GM18517 (cell line): ENCODE measurements at regions not wholly inside any gene's neighbourhood (a gene's known extent, or its start where the extent isn't known, plus 50 kb on each side); places are given as distances from the start of the nearest gene placed in this dataset.
"Not testable (repeated sequence)": the region's sequence is repeated elsewhere in the genome, so short reads cannot be mapped to it uniquely, and the experiment has no call there.

Experiments used
- ATAC-seq: cut with Tn5 transposase; IDR thresholded peaks from one replicate; pipeline ENCODE4 v1.9.1; 2021; ENCODE audit warnings: mild to moderate bottlenecking, moderate library complexity; ENCODE audit not compliant: unreplicated experiment

DNA sequence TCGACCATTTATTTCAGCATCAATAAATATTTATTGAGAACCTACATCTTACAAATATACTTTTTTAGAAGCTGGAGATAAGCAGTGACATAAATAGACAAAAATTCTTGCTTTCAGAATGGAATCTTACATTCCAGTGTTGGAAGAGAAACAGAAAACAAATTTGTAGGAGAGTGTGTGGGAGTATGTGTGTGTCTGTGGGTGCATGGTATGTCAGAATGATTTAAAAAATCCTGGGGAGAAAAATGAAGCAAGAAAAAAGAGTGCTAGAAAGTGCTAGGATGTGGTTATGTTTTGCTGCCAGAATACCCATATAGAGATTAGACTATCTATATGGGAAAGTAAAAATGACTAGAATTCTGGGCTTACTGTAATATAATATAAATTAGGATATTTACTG, 561.7 kb upstream of the SGO1 start:
- no peak for ATAC-seq

DNA sequence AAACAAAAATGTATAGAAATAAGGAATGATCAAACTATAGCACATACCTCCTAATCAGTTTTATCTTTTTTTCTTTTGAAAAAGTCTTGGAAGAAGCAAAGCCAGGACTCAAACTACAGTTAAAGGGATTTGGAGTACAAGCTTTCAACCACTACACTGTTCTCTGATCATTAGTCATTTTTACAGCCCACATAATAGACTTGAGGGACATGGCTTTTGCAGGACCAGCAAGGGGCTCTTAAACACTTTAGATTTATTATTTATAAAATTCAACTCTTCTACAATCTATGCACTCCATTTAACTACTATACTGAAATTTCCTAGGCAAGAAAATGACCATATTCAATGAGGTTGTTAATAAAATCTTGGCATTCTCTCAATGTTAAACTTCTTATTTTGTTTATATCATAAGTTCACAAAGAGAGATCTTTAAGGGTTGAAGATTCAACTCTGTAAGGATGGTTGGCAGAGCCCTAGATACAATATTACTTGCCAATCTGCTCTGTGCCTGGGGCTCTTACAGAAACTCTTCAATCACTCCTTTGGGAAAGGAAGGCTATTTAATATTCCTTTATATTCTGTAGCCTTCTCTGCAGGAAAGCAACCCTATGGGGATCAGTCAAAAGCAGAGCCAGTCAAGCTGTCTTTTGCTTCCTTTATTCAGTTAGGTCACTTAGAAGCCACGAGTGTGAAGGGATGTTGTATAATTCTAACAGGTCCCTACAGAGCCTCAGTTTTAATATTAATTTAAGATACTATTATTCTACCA, 557.7 kb upstream of the SGO1 start:
- ATAC-seq: no peak

GRCh38 chr3:20742903-20743552, 557.0 kb upstream of the SGO1 start:
- ATAC-seq: no peak

GRCh38 chr3:20741381-20741780, 555.4 kb upstream of the SGO1 start:
- no peak for ATAC-seq

DNA sequence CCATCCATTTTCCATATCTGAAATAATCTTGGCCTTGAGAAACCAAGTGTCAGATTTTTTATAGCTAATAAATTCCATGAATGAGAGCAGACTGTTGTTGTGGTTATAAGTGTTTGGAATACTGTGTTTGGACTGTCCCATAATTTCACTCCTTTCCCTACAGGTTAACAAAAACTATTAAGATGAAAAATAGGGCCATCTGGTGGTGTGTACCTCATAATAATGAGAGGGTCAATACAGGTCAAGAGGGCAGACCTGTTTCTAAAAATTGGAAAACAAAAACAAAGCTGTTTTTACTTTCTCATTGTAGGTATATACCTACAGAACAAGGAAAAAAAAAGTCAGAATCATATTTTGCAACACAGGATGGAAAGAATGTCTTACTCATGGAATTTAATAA, 553.8 kb upstream of the SGO1 start:
- no peak for ATAC-seq

DNA sequence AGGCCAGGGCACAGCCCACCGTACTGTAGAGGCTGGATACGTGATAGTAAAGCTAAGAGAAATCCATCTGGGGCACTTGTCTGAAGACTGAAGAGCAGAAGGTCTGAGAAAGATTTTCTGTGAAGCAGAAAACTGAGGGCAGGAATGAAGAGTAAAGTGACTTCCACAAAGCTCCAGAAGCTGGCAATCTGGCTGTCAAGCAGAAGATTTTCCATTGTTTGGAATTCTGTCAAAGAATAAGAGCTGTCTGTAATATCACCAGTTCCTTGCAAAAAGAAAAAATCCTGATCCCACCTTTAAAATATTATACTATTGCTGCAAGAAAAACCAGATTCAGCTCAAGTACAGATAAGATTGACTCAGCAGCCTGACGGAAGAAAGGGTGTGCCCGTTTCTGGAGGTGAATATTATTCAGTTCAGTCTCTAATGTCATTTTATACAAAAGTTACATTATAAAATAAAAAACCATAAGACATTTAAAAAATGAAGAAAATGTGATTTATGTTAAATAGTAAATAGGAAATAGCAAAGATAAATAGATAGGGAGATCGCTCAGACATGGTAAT, 550.4 kb upstream of the SGO1 start:
- no peak for ATAC-seq

DNA sequence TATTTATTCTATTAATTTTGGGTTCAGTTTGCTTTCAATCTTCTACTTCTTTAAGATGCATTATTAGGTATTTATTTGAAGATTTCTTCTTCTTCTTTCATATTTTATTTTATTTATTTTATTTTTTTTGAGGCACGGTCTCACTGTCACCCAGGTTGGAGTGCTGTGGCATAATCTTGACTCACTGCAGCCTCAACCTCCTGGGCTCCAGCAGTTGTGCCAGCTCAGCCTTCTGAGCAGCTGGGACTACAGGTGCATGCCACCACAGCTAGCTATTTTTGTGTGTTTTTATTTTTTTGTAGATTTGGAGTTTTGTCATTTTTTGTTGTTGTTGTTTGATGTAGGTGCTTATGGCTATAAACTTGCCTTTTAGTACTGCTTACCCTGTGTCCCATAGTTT, 543.2 kb upstream of the SGO1 start:
- ATAC-seq: no peak

DNA sequence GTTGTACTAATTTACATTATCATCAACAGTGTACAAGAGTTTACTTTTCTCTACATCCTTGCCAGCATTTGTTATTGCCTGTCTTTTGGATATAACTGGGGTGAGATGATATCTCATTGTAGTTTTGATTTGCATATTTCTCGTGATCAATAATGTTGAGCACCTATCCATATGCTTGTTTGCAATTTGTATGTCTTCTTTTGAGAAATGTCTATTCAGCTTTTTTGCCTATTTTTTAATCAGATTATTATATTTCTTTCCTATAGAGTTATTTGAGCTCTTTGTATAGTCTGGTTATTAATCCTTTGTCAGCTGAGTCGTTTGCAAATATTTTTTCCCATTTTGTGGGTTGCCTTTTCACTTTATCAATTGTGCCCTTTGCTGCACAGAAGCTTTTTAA, 540.8 kb upstream of the SGO1 start:
- no peak for ATAC-seq

DNA sequence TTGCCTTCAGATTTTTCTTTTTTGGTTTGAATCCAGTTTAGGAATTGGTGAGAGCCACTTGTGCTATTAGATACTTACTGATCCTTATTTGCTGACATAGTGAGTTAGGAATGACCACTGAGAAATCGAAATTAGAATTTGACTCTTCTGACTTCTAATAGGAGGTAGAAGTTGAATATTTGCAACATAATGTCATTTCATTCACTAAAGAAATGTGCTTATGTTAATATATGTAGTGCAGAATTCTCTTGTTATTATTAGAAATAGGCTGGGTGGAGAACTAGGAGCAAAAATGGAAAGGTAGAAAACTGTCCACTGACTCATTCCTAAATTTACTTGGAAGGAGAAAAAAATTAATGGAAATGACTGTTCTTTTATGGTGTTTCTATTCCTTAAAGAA, 538.2 kb upstream of the SGO1 start:
- no peak for ATAC-seq

GRCh38 chr3:20716425-20716824, 530.4 kb upstream of the SGO1 start:
- ATAC-seq: not testable (repeated sequence)

- ATAC-seq: no peak
Measured at GRCh38 chr3:20701641-20702040, 515.6 kb upstream of the SGO1 start.

- no peak for ATAC-seq
Measured at GRCh38 chr3:20700714-20701113, 514.7 kb upstream of the SGO1 start.

- ATAC-seq: no peak
Measured at GRCh38 chr3:20698896-20699295, 512.9 kb upstream of the SGO1 start.

GRCh38 chr3:20696388-20697150, 510.6 kb upstream of the SGO1 start:
- no peak for ATAC-seq

GRCh38 chr3:20692675-20693074, 506.7 kb upstream of the SGO1 start:
- no peak for ATAC-seq

DNA sequence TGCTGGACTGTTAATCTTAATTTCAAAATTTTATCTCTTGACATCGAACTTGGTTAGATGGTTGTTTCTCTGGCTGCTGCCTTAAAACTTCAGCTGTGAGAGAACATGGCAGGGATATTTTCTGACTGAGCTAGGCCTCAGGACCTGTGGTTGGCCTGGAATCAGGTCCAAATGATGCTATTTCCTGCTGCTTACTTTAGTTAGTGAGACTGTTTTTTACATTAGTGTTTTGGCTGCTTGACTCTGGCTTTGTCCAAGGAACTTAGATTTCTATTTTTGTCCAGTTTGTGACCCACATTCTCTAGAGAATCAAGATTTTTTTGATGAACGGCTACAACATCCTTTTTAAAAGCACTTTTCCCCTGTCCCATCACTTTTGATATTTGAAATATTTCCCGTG, 497.9 kb upstream of the SGO1 start:
- ATAC-seq: no peak

DNA sequence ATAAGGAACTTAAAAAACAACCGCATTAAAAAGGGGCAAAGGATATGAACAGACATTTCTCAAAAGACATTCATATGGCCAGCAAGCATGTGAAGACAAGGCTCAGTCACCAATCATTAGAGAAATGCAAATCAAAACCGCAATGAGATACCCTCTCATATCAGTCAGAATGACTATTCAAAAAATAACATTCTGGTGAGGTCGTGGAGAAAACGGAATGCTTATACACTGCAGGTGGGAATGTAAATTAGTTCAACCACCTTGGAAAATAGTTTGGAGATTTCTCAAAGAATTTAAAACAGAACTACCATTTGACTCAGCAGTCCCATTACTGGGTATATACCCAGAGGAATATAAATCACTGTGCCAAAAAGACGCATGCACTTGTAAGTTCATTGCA, 496.6 kb upstream of the SGO1 start:
- no peak for ATAC-seq

DNA sequence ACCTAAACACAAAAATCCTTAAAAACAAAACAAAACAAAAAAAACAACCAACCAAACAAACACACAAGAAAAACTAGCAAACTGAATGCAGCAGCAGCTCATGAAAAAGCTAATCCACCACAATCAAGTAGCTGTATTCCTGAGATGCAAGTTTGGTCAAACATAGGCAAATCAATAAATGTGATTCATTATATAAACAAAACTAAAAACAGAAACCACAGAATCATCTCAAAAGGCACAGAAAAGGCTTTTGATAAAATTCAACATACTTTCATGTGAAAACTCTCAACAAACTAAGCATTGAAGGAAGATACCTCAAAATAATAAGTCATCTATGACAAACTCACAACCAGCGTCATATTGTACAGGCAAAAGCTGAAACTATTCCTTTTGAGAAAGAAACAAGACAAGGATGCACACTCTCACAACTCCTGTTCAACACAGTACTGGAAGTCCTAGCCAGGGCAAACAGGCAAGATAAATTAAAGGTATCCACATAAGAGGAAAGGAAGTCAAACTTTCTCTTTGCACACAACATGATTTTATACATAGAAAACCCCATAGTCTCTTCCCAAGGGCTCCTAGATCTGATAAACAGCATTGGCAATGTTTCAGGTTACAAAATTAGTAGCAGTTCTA, 495.1 kb upstream of the SGO1 start:
- no peak for ATAC-seq

DNA sequence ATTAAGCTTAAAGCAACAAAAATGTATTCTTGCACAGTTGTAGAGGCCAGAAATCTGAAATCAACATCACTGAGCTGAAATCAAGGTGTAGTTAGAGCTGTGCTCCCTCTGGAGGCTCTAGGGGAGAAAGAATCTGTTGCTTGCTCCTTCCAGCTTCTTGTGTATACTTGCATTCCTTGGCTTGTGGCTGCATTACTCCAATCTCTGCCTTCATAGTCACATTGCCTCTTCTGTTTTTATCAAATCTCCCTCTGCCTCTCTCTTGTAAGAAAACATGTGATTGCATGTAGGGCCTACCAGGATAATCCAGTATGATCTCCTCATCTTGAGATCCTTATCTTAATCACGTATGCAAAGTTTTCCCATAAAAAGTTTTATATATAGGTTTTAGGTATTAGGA, 487.9 kb upstream of the SGO1 start:
- no peak for ATAC-seq

DNA sequence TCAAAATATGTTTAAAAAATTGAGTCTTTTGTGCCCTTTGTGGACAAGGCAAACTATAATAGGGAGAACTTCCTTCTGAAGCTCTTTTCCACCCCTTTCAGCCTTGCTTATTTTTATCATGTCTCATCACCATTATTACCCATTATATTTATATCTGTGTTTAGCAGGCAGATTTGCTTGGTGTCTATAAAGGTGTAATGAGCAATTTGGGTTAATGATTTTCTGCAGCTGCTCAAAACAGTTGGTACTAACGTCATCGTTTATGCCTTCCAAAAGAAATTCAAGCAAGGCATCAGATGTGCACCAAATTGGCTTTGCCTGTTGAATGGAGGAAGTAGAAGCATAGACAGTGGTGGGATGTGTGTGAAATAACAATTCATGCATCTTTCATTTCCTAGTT, 483.7 kb upstream of the SGO1 start:
- ATAC-seq: no peak

GRCh38 chr3:20669184-20669583, 483.2 kb upstream of the SGO1 start:
- ATAC-seq: no peak
